ENCODE measurements at regions not wholly inside any gene's neighbourhood (a gene's known extent, or its start where the extent isn't known, plus 50 kb on each side); places are given as distances from the start of the nearest gene placed in this dataset.
"Not testable (repeated sequence)": the region's sequence is repeated elsewhere in the genome, so short reads cannot be mapped to it uniquely, and the experiment has no call there.

- H3K4me2 ChIP-seq (ENCODE audit: low read depth, low read length, poor library complexity, severe bottlenecking), result no peak overlapping the region
- H4K20me1 ChIP-seq (ENCODE audit: low read depth, low read length), result no peaks in the 10 kb centered on the region
- H3K9me2 ChIP-seq (replicated peaks; ENCODE audit: insufficient read depth, low read length), result peaks cover 5% of the 10 kb centered on the region; the same call in 1 of the 2 replicates
- no peak overlapping the region for H2AFZ ChIP-seq (ENCODE audit: low read depth, low read length, severe bottlenecking)
- H3K27me3 ChIP-seq (ENCODE audit: low read length), result no peaks in the 10 kb centered on the region
- H3K9me3 ChIP-seq (ENCODE audit: insufficient read depth, low read length), result no peaks in the 10 kb centered on the region
- no peaks in the 10 kb centered on the region for H3F3A ChIP-seq (ENCODE audit: insufficient read depth)
- no peak overlapping the region for H3K4me3 ChIP-seq (ENCODE audit: insufficient read depth, low read length, poor library complexity, severe bottlenecking)
- H3K79me2 ChIP-seq (ENCODE audit: insufficient read depth, low read length), result no peaks in the 10 kb centered on the region
- H3K27ac ChIP-seq (ENCODE audit: low read depth, low read length), result no peak overlapping the region
- no peak overlapping the region for H3K9ac ChIP-seq (ENCODE audit: low read length)
- no peaks in the 10 kb centered on the region for H3K36me3 ChIP-seq (ENCODE audit: low read length)
- TF ChIP-seq, protein P1, sequence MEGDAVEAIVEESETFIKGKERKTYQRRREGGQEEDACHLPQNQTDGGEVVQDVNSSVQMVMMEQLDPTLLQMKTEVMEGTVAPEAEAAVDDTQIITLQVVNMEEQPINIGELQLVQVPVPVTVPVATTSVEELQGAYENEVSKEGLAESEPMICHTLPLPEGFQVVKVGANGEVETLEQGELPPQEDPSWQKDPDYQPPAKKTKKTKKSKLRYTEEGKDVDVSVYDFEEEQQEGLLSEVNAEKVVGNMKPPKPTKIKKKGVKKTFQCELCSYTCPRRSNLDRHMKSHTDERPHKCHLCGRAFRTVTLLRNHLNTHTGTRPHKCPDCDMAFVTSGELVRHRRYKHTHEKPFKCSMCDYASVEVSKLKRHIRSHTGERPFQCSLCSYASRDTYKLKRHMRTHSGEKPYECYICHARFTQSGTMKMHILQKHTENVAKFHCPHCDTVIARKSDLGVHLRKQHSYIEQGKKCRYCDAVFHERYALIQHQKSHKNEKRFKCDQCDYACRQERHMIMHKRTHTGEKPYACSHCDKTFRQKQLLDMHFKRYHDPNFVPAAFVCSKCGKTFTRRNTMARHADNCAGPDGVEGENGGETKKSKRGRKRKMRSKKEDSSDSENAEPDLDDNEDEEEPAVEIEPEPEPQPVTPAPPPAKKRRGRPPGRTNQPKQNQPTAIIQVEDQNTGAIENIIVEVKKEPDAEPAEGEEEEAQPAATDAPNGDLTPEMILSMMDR (IDR thresholded peaks at IDR 0.05; ENCODE audit: insufficient read depth, low read length, poor library complexity, severe bottlenecking), result no peak
- TF ChIP-seq EZH2phosphoT487 (conservative IDR thresholded peaks at IDR 0.05; ENCODE audit: low read length), result no peak
Measured at GRCh38 chr7:86058649-86059048, 585.1 kb upstream of the GRM3 start.

DNA sequence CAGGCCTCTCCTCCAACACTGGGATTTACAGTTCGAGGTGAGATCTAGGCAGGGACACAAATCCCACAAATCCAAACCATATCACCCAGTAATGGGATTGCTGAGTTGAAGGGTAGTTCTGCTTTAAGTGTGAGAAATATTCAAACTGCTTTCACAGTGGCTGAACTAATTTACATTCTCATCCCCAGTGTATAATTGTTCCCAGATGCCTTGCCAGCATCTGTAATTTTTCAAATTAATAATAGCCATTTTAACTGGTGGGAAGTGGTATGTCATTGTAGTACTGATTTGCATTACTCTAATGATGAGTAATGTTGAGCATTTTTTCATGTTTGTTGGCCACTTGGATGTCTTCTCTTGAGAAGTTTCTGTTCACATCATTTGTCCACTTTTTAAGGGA lies 592.8 kb upstream of the GRM3 start:
- Histone ChIP-seq H2AFZ (ENCODE audit: low read depth, low read length, severe bottlenecking) (no peak overlapping the region), H3K9me2 (replicated peaks; ENCODE audit: insufficient read depth, low read length) (no peaks in the 10 kb centered on the region), H3K9ac (ENCODE audit: low read length) (no peak overlapping the region), H3K27me3 (ENCODE audit: low read length) (no peaks in the 10 kb centered on the region), H3K4me3 (ENCODE audit: insufficient read depth, low read length, poor library complexity, severe bottlenecking) (no peak overlapping the region), H3F3A (ENCODE audit: insufficient read depth) (no peaks in the 10 kb centered on the region), H3K27ac (ENCODE audit: low read depth, low read length) (no peak overlapping the region), H3K4me2 (ENCODE audit: low read depth, low read length, poor library complexity, severe bottlenecking) (no peak overlapping the region), H3K36me3 (ENCODE audit: low read length) (no peaks in the 10 kb centered on the region), H3K9me3 (ENCODE audit: insufficient read depth, low read length) (no peaks in the 10 kb centered on the region), H4K20me1 (ENCODE audit: low read depth, low read length) (no peaks in the 10 kb centered on the region), H3K79me2 (ENCODE audit: insufficient read depth, low read length) (no peaks in the 10 kb centered on the region)
- TF ChIP-seq, protein P1 (IDR thresholded peaks at IDR 0.05; ENCODE audit: insufficient read depth, low read length, poor library complexity, severe bottlenecking), result no peak
- no peak for TF ChIP-seq EZH2phosphoT487 (conservative IDR thresholded peaks at IDR 0.05; ENCODE audit: low read length)

- no peaks in the 10 kb centered on the region for H3K79me2 ChIP-seq (ENCODE audit: insufficient read depth, low read length)
- no peak overlapping the region for H3K4me2 ChIP-seq (ENCODE audit: low read depth, low read length, poor library complexity, severe bottlenecking)
- no peak overlapping the region for H3K4me3 ChIP-seq (ENCODE audit: insufficient read depth, low read length, poor library complexity, severe bottlenecking)
- TF ChIP-seq EZH2phosphoT487 (conservative IDR thresholded peaks at IDR 0.05; ENCODE audit: low read length), result no peak
- TF ChIP-seq, protein P1 (IDR thresholded peaks at IDR 0.05; ENCODE audit: insufficient read depth, low read length, poor library complexity, severe bottlenecking), result no peak
- H3F3A ChIP-seq (ENCODE audit: insufficient read depth), result no peaks in the 10 kb centered on the region
- H3K9ac ChIP-seq (ENCODE audit: low read length), result no peak overlapping the region
- no peaks in the 10 kb centered on the region for H3K9me3 ChIP-seq (ENCODE audit: insufficient read depth, low read length)
- H3K27ac ChIP-seq (ENCODE audit: low read depth, low read length), result no peak overlapping the region
- H4K20me1 ChIP-seq (ENCODE audit: low read depth, low read length), result no peaks in the 10 kb centered on the region
- H3K36me3 ChIP-seq (ENCODE audit: low read length), result no peaks in the 10 kb centered on the region
- no peaks in the 10 kb centered on the region for H3K9me2 ChIP-seq (replicated peaks; ENCODE audit: insufficient read depth, low read length)
- H3K27me3 ChIP-seq (ENCODE audit: low read length), result no peaks in the 10 kb centered on the region
- H2AFZ ChIP-seq (ENCODE audit: low read depth, low read length, severe bottlenecking), result no peak overlapping the region
Measured at GRCh38 chr7:86049910-86050309, 593.8 kb upstream of the GRM3 start.

- H3F3A ChIP-seq (ENCODE audit: insufficient read depth); H3K9ac ChIP-seq (ENCODE audit: low read length); H3K4me2 ChIP-seq (ENCODE audit: low read depth, low read length, poor library complexity, severe bottlenecking); H3K9me2 ChIP-seq (replicated peaks; ENCODE audit: insufficient read depth, low read length); H3K36me3 ChIP-seq (ENCODE audit: low read length); H3K4me3 ChIP-seq (ENCODE audit: insufficient read depth, low read length, poor library complexity, severe bottlenecking); H4K20me1 ChIP-seq (ENCODE audit: low read depth, low read length); H3K27me3 ChIP-seq (ENCODE audit: low read length); H3K79me2 ChIP-seq (ENCODE audit: insufficient read depth, low read length); H3K27ac ChIP-seq (ENCODE audit: low read depth, low read length); H3K9me3 ChIP-seq (ENCODE audit: insufficient read depth, low read length); H2AFZ ChIP-seq (ENCODE audit: low read depth, low read length, severe bottlenecking): not testable (repeated sequence)
Measured at GRCh38 chr7:86045197-86045596, 598.5 kb upstream of the GRM3 start.

All from SU-DHL-6 (cell line).